ENCODE measurements at regions not wholly inside any gene's neighbourhood (a gene's known extent, or its start where the extent isn't known, plus 50 kb on each side); places are given as distances from the start of the nearest gene placed in this dataset.

DNA sequence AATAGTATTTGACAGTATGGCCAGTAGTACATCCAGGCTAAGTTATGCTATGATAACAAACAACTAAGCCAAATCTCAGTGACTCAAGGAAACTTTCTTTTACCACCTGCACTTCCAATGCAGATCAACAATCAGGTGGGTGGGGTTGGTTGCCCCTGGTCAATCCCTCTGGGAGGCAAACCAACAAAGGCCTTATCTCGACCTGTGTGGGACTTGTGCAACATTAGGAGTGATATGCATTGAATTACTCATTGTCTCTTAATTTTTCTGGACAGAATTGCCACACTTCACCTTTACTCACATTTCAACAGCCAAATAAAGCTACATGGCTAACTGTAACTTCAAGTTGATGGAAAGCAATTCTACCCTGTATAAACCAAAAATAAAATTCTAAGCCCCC, 1049.3 kb upstream of the CDH2 start:
- TF ChIP-seq CTCF (IDR thresholded peaks at IDR 0.05; ENCODE audit: borderline replicate concordance, insufficient read depth, low read depth, low read length), result no peak
- no peak overlapping the region for H3K4me3 ChIP-seq (ENCODE audit: low read depth, low read length)

DNA sequence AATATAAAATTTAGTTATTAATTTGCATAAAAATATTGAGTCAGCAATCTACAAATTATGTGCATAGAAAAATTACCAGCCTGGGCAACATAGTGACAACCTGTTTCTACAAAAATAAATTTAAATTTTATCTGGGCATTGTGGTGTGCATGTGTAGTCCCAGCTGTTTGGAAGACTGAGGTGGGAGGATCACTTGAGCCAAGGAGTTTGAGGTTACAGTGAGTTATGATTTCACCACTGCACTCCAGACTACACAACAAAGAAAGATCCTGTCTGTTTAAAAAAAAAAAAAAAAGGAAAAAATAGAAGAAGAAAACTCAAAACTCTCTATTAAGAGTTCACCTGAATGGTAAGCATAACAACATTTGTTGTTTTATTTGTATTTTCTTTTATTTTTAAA, 1048.4 kb upstream of the CDH2 start:
- no peak for TF ChIP-seq CTCF (IDR thresholded peaks at IDR 0.05; ENCODE audit: borderline replicate concordance, insufficient read depth, low read depth, low read length)
- no peak overlapping the region for H3K4me3 ChIP-seq (ENCODE audit: low read depth, low read length)

DNA sequence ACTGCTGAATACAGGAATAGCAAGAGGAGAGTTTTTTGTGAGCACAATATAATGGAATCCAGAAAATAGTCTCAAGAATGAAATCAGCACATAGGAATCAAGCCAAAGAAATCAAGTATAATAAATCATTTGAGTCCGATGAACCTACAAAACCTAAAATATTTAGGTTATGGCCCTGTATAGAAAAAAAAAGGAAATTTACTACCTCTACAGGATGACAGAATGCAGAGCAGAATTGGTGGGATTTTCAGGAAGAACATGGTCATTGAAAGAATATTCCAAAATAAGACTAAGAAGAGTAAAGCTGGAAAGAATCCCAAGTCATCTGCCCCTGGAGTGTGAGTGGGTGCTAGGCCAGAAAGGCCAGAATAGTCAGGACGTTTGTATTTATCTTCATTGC, 1041.2 kb upstream of the CDH2 start:
- H3K4me3 ChIP-seq (ENCODE audit: low read depth, low read length), result no peak overlapping the region
- TF ChIP-seq CTCF (IDR thresholded peaks at IDR 0.05; ENCODE audit: borderline replicate concordance, insufficient read depth, low read depth, low read length), result no peak

DNA sequence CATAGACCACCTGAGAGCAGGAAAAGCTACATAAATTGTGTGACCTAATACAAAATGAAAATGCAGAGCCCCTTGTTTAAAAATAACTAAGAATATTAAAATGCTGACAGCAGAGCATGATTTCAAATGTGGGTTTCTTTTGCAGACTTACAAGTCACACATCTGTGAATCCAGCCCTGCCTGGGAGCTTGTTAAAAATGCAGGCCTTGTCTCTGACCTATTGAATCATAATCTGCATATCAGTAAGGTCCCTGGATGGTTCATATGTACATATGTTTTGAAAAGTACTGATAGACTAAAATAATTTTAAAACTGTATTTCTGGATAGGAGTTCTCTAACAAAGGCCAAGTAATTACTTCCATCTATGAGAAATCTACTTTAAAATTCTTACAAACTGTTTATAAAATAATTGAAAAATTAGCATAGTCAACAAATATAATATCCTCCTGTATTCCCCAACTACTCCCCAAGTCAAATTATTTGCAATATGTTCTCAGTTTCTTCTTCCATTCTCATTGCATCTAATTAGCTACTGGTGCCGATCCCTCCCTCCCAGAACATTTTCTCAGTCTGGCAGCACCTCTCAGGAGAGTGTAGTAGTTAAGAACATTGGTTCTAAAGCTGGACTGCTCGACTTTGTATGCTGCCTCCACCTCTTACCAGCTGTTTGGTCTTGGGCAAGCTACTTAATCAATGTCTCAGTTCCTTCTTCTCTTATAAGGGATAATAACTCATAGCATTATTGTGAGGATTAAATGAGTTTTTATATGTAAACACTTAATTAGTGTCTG, 1040.4 kb upstream of the CDH2 start:
- no peak overlapping the region for H3K4me3 ChIP-seq (ENCODE audit: low read depth, low read length)
- TF ChIP-seq CTCF (IDR thresholded peaks at IDR 0.05; ENCODE audit: borderline replicate concordance, insufficient read depth, low read depth, low read length), result no peak

DNA sequence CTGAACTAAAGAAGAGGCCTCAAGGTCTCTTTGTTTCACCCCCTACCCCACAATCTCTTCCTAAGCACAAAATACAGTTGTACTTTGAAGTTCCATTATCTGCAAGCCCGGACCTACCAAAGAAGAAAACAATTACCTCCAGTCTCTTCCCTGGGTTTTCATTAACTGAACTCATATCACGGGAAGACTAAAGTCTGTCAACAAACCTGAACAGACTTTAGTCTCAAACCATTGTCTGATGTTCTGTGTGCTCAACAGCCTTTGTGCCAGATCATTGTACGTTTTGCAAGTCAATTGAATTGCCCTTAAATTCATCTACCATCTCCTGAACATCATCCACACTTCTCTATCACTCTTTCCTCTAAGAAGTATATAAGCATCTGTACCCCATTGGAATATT, 1021.9 kb upstream of the CDH2 start:
- H3K4me3 ChIP-seq (ENCODE audit: low read depth, low read length), result no peak overlapping the region
- no peak for TF ChIP-seq CTCF (IDR thresholded peaks at IDR 0.05; ENCODE audit: borderline replicate concordance, insufficient read depth, low read depth, low read length)

- H3K4me3 ChIP-seq (ENCODE audit: low read depth, low read length), result no peak overlapping the region
- no peak for TF ChIP-seq CTCF (IDR thresholded peaks at IDR 0.05; ENCODE audit: borderline replicate concordance, insufficient read depth, low read depth, low read length)
Observed at GRCh38 chr18:29196307-29196706, 1019.4 kb upstream of the CDH2 start.

- no peak overlapping the region for H3K4me3 ChIP-seq (ENCODE audit: low read depth, low read length)
- no peak for TF ChIP-seq CTCF (IDR thresholded peaks at IDR 0.05; ENCODE audit: borderline replicate concordance, insufficient read depth, low read depth, low read length)
Observed at GRCh38 chr18:29191263-29191662, 1014.3 kb upstream of the CDH2 start.

All from GM12875 (cell line).